H1 (cell line): ENCODE measurements at regions not wholly inside any gene's neighbourhood (a gene's known extent, or its start where the extent isn't known, plus 50 kb on each side); places are given as distances from the start of the nearest gene placed in this dataset.

Source experiments
- CTCF ChIA-PET: fragments of 300-600 bp; sonication (Branson Sonifier 250); formaldehyde crosslinking; loops from one replicate; lab custom pipeline; 2021; ENCODE audit not compliant: partially characterized antibody; lab: Charles Lee
- POLR2A ChIA-PET: fragments of 300-600 bp; sonication (Branson Sonifier 250); formaldehyde crosslinking; loops from one replicate; lab custom pipeline; 2021; ENCODE audit warnings: inconsistent platforms; ENCODE audit not compliant: partially characterized antibody; lab: Charles Lee
- DNase-seq, 2 experiments: peaks; one replicate each; pipeline versions ENCODE4 v3.0.0 to v3.0.0-alpha.2; 2010 to 2022; ENCODE audit warnings: low spot score in 2 of 2, low read depth in 1 of 2, mixed read lengths in 1 of 2
- FAIRE-seq: peaks from 2 replicates; lab custom pipeline; 2011; peaks lifted over from hg19 to GRCh38; lab: Jason Lieb, UNC
- H2AFZ ChIP-seq: 2 replicates; pipeline ENCODE4 v1.8.1; 2012; ENCODE audit warnings: low read length, inconsistent platforms
- H2AK5ac ChIP-seq: 2 replicates; pipeline ENCODE4 v1.6.1; 2013; ENCODE audit warnings: low read depth, low read length
- H2BK120ac ChIP-seq: replicated peaks from 2 replicates; pipeline ENCODE3; 2013; ENCODE audit warnings: low read depth, low read length, inconsistent platforms
- H2BK12ac ChIP-seq: 2 replicates; pipeline ENCODE4 v1.6.1; 2013; ENCODE audit warnings: low read depth, low read length
- H2BK15ac ChIP-seq: 2 replicates; pipeline ENCODE4 v1.6.1; 2013; ENCODE audit warnings: low read length
- H2BK20ac ChIP-seq: 2 replicates; pipeline ENCODE4 v1.6.1; 2013; ENCODE audit warnings: low read length
- H2BK5ac ChIP-seq: 2 replicates; pipeline ENCODE4 v1.6.1; 2013; ENCODE audit warnings: low read depth, low read length
- H3K14ac ChIP-seq: 2 replicates; pipeline ENCODE4 v1.6.1; 2013; ENCODE audit warnings: inconsistent platforms; ENCODE audit not compliant: insufficient read length
- H3K18ac ChIP-seq: 2 replicates; pipeline ENCODE4 v1.6.1; 2013; ENCODE audit warnings: low read length; ENCODE audit errors: extremely low read depth
- H3K23ac ChIP-seq: 2 replicates; pipeline ENCODE4 v1.6.1; 2013; ENCODE audit warnings: inconsistent platforms; ENCODE audit not compliant: insufficient read length
- H3K23me2 ChIP-seq: 2 replicates; pipeline ENCODE4 v1.6.1; 2013; ENCODE audit warnings: low read depth, low read length
- H3K27ac ChIP-seq: 2 replicates; pipeline ENCODE4 v1.6.1; 2011; ENCODE audit warnings: low read depth, low read length, inconsistent platforms
- H3K27me3 ChIP-seq, 4 experiments: replicated peaks in 1 of 4; 1 replicate in 1 of 4; 2 replicates in 3 of 4; pipeline versions ENCODE4 v1.6.1 to v1.8.1; 2011 to 2013; ENCODE audit warnings: low read length in 3 of 4, mild to moderate bottlenecking in 3 of 4, inconsistent platforms in 2 of 4, mixed read lengths in 2 of 4, moderate library complexity in 1 of 4; ENCODE audit not compliant: control insufficient read depth in 3 of 4, insufficient read depth in 3 of 4; ENCODE audit errors: extremely low read depth in 1 of 4
- H3K36me3 ChIP-seq, 4 experiments: 2 replicates each; pipeline versions ENCODE4 v1.6.1 to v1.8.1; 2011 to 2013; ENCODE audit warnings: mild to moderate bottlenecking in 4 of 4, low read length in 3 of 4, moderate library complexity in 2 of 4, control low read depth in 1 of 4, inconsistent platforms in 1 of 4; ENCODE audit not compliant: insufficient read depth in 4 of 4, control insufficient read depth in 2 of 4
- H3K4ac ChIP-seq: replicated peaks from 2 replicates; pipeline ENCODE3; 2013; ENCODE audit warnings: low read length, low read depth, mixed read lengths, inconsistent platforms; ENCODE audit not compliant: insufficient read length
- H3K4me1 ChIP-seq, 4 experiments: replicated peaks in 1 of 4; 1 replicate in 1 of 4; 2 replicates in 3 of 4; pipeline versions ENCODE4 v1.6.1 to v1.8.1; 2011 to 2013; ENCODE audit warnings: low read length in 3 of 4, inconsistent platforms in 2 of 4, mixed read lengths in 1 of 4; ENCODE audit not compliant: insufficient read depth in 4 of 4, control insufficient read depth in 3 of 4
- H3K4me2 ChIP-seq, 2 experiments: 2 replicates each; pipeline versions ENCODE4 v1.6.1 to v1.8.1; 2011 to 2013; ENCODE audit warnings: low read depth in 2 of 2, low read length in 2 of 2, control low read depth in 1 of 2, inconsistent platforms in 1 of 2, mild to moderate bottlenecking in 1 of 2; ENCODE audit not compliant: insufficient read depth in 1 of 2
- H3K4me3 ChIP-seq, 4 experiments: fragments of 200-600, 300-600 bp in 1 of 4; sonication (generic), shearing (Covaris generic), sonication (Bioruptor Twin) in 1 of 4; 2 replicates each; pipeline versions ENCODE4 v1.5.1 to v1.8.1; 2011 to 2016; ENCODE audit warnings: low read length in 4 of 4, low read depth in 3 of 4, control low read depth in 2 of 4, inconsistent platforms in 2 of 4, mild to moderate bottlenecking in 2 of 4, mixed read lengths in 1 of 4, moderate library complexity in 1 of 4; ENCODE audit not compliant: insufficient read depth in 2 of 4; ENCODE audit errors: extremely low read depth in 1 of 4
- H3K56ac ChIP-seq: replicated peaks from 2 replicates; pipeline ENCODE3; 2013; ENCODE audit warnings: low read depth, mild to moderate bottlenecking, mixed read lengths, low read length, inconsistent platforms; ENCODE audit not compliant: insufficient read length
- H3K79me1 ChIP-seq: 2 replicates; pipeline ENCODE4 v1.6.1; 2013; ENCODE audit warnings: low read depth, low read length, control low read depth
- H3K79me2 ChIP-seq, 2 experiments: 2 replicates each; pipeline versions ENCODE4 v1.6.1 to v1.8.1; 2012 to 2013; ENCODE audit warnings: low read length in 2 of 2, mild to moderate bottlenecking in 2 of 2, inconsistent platforms in 1 of 2; ENCODE audit not compliant: insufficient read depth in 2 of 2, control insufficient read depth in 1 of 2
- H3K9ac ChIP-seq, 4 experiments: replicated peaks in 1 of 4; 1 replicate in 1 of 4; 2 replicates in 3 of 4; pipeline versions ENCODE4 v1.6.1 to v1.8.1; 2011 to 2013; ENCODE audit warnings: low read depth in 3 of 4, low read length in 3 of 4, control low read depth in 2 of 4, mild to moderate bottlenecking in 2 of 4, moderate library complexity in 2 of 4, inconsistent platforms in 1 of 4; ENCODE audit errors: extremely low read depth in 1 of 4
- H3K9me3 ChIP-seq, 2 experiments: 2 replicates each; pipeline versions ENCODE4 v1.6.1 to v1.8.1; 2012 to 2013; ENCODE audit warnings: mild to moderate bottlenecking in 2 of 2, moderate library complexity in 2 of 2, control low read depth in 1 of 2, inconsistent platforms in 1 of 2, low read depth in 1 of 2, low read length in 1 of 2, mixed read lengths in 1 of 2; ENCODE audit not compliant: insufficient read depth in 2 of 2
- H4K20me1 ChIP-seq, 2 experiments: replicated peaks in 1 of 2; 2 replicates each; pipeline versions ENCODE3 to v1.8.1; 2011 to 2013; ENCODE audit warnings: inconsistent platforms in 2 of 2, low read length in 2 of 2, mild to moderate bottlenecking in 1 of 2; ENCODE audit not compliant: insufficient read depth in 2 of 2, control insufficient read depth in 1 of 2
- H4K5ac ChIP-seq: 2 replicates; pipeline ENCODE4 v1.6.1; 2013; ENCODE audit warnings: low read length, low read depth, mixed read lengths, inconsistent platforms; ENCODE audit not compliant: insufficient read length
- H4K8ac ChIP-seq: 2 replicates; pipeline ENCODE4 v1.8.0; 2013; ENCODE audit warnings: mild to moderate bottlenecking, moderate library complexity, low read length, inconsistent platforms; ENCODE audit not compliant: insufficient read depth; ENCODE audit errors: extremely low read depth
- H4K91ac ChIP-seq: replicated peaks from 2 replicates; pipeline ENCODE3; 2013; ENCODE audit warnings: low read length, mixed read lengths, inconsistent platforms; ENCODE audit not compliant: insufficient read length
- MAX ChIP-seq: IDR thresholded peaks from 2 replicates; pipeline ENCODE4 v1.6.1; 2012; ENCODE audit warnings: inconsistent platforms
- WGBS, 2 experiments: shearing (Covaris generic) in 1 of 2; methylation state at CpG; one replicate each; pipeline versions ENCODE4 v1.1.6 to v1.1.7; 2013 to 2015; ENCODE audit warnings: low lambda C conversion rate in 2 of 2, mixed read lengths in 2 of 2, inconsistent platforms in 1 of 2, low coverage in 1 of 2, missing lambda C conversion rate in 1 of 2; ENCODE audit not compliant: insufficient replicate concordance in 2 of 2, insufficient coverage in 1 of 2, insufficient read length in 1 of 2; ENCODE audit errors: extremely low coverage in 1 of 2, missing lambda C conversion rate in 1 of 2; 5-methylcytosine and 5-hydroxymethylcytosine counted together

DNA sequence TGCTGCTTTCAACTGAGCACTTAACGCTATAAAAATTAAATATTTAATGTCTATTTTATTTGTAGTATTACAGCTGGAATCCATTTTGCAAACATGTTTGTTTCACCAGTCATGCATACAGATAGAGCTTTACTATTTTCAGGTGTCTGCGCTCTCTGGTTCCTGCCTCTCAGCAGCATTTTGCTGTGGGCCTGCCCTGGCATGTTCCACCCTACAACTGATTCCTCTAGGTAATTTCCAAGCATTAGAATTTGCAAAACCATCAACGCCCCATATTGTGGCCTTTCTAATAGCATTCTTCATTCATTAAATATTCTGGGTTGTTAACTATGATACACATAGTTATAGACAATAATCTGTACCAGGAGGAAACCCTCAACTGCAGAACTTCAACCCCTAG, 266.4 kb upstream of the DLGAP1 start:
- Histone ChIP-seq H3K4me2 (no peak overlapping the region), H3K56ac (no peak overlapping the region), H4K91ac (no peak overlapping the region), H3K27ac (no peak overlapping the region), H2BK15ac (no peak overlapping the region), H3K79me1 (no peaks in the 10 kb centered on the region), H3K4me1 (no peaks in the 10 kb centered on the region), H3K79me2 (no peaks in the 10 kb centered on the region), H3K9me3 (no peaks in the 10 kb centered on the region), H4K20me1 (no peaks in the 10 kb centered on the region), H3K36me3 (no peaks in the 10 kb centered on the region), H2AK5ac (no peak overlapping the region), H2AFZ (no peak overlapping the region), H4K8ac (no peak overlapping the region), H3K23ac (no peak overlapping the region), H4K5ac (no peak overlapping the region), H3K18ac (no peak overlapping the region), H2BK120ac (no peak overlapping the region), H3K14ac (no peak overlapping the region), H3K4ac (no peak overlapping the region), H3K23me2 (no peaks in the 10 kb centered on the region), H2BK5ac (no peak overlapping the region), H3K9ac (no peak overlapping the region), H3K4me3 (no peak overlapping the region), H2BK20ac (no peak overlapping the region), H3K27me3 (no peaks in the 10 kb centered on the region), H2BK12ac (no peak overlapping the region)
- ChIA-PET POLR2A (no interaction called here), CTCF (no interaction called here)
- no peak for FAIRE-seq
- 93% methylated on average over 3 of the region's 3 CpGs; no CpG with 5 or more reads in 1 of the 2 experiments for WGBS, 2 experiments
- no peak for TF ChIP-seq MAX
- no peak for DNase-seq
